Activated gamma-delta T cell treated with Interleukin-2 at 50 U/mL for 16 hours (primary cell): ENCODE measurements at regions not wholly inside any gene's neighbourhood (a gene's known extent, or its start where the extent isn't known, plus 50 kb on each side); places are given as distances from the start of the nearest gene placed in this dataset.

ENCODE experiments used
- DNase-seq: peaks from one replicate; pipeline ENCODE4 v3.0.0-alpha.2; 2020

- no peak for DNase-seq
Measured at GRCh38 chr18:47530695-47531094, 279.2 kb upstream of the SKOR2 start.

GRCh38 chr18:47528343-47528742 lies 276.9 kb upstream of the SKOR2 start:
- DNase-seq = no peak

- DNase-seq = no peak
Measured at GRCh38 chr18:47526147-47526546, 274.7 kb upstream of the SKOR2 start.

GRCh38 chr18:47522359-47522758 lies 270.9 kb upstream of the SKOR2 start:
- no peak for DNase-seq

- DNase-seq = no peak
Measured at GRCh38 chr18:47520263-47520662, 268.8 kb upstream of the SKOR2 start.

GRCh38 chr18:47519706-47520105 lies 268.2 kb upstream of the SKOR2 start:
- DNase-seq = no peak

- DNase-seq = no peak
Measured at GRCh38 chr18:47519277-47519676, 267.8 kb upstream of the SKOR2 start.

GRCh38 chr18:47513614-47514013 lies 262.2 kb upstream of the SKOR2 start:
- DNase-seq = no peak

- no peak for DNase-seq
Measured at GRCh38 chr18:47512726-47513435, 261.4 kb upstream of the SKOR2 start.

- no peak for DNase-seq
Measured at GRCh38 chr18:47512056-47512455, 260.6 kb upstream of the SKOR2 start.

GRCh38 chr18:47510831-47511230 lies 259.4 kb upstream of the SKOR2 start:
- no peak for DNase-seq

- no peak for DNase-seq
Measured at GRCh38 chr18:47507651-47508050, 256.2 kb upstream of the SKOR2 start.

GRCh38 chr18:47506897-47507296 lies 255.4 kb upstream of the SKOR2 start:
- no peak for DNase-seq

GRCh38 chr18:47501946-47502345 lies 250.5 kb upstream of the SKOR2 start:
- no peak for DNase-seq

- DNase-seq = no peak
Measured at GRCh38 chr18:47500930-47501329, 249.5 kb upstream of the SKOR2 start.

GRCh38 chr18:47492691-47493090 lies 241.2 kb upstream of the SKOR2 start:
- DNase-seq = no peak

- DNase-seq = no peak
Measured at GRCh38 chr18:47490882-47491281, 239.4 kb upstream of the SKOR2 start.

GRCh38 chr18:47485221-47485797 lies 233.8 kb upstream of the SKOR2 start:
- no peak for DNase-seq

GRCh38 chr18:47484068-47484467 lies 232.6 kb upstream of the SKOR2 start:
- DNase-seq = no peak

GRCh38 chr18:47480166-47480565 lies 228.7 kb upstream of the SKOR2 start:
- DNase-seq = no peak

- DNase-seq = no peak
Measured at GRCh38 chr18:47471784-47472183, 220.3 kb upstream of the SKOR2 start.

GRCh38 chr18:47470941-47471340 lies 219.5 kb upstream of the SKOR2 start:
- DNase-seq = no peak

GRCh38 chr18:47469576-47469975 lies 218.1 kb upstream of the SKOR2 start:
- DNase-seq = no peak

GRCh38 chr18:47461977-47462376 lies 210.5 kb upstream of the SKOR2 start:
- DNase-seq = no peak

GRCh38 chr18:47461406-47461948 lies 210.0 kb upstream of the SKOR2 start:
- DNase-seq = no peak
